B cell (primary cell): ENCODE measurements at regions not wholly inside any gene's neighbourhood (a gene's known extent, or its start where the extent isn't known, plus 50 kb on each side); places are given as distances from the start of the nearest gene placed in this dataset.

Experiments used
- ATAC-seq: fragments of 200-7000 bp; cut with Tn5 transposase; one replicate; pipeline ENCODE4 v1.10.0; 2021; ENCODE audit warnings: low read depth, mild to moderate bottlenecking, moderate number of reproducible peaks, moderate library complexity
- CTCF ChIA-PET: fragments of 350-600 bp; sonication (Branson Sonifier 250); formaldehyde crosslinking; loops from one replicate; lab custom pipeline; 2021; ENCODE audit warnings: antibody characterized with exemption, inconsistent platforms; lab: Charles Lee
- POLR2A ChIA-PET: fragments of 350-600 bp; sonication (Branson Sonifier 250); formaldehyde crosslinking; loops from one replicate; lab custom pipeline; 2021; ENCODE audit warnings: antibody characterized with exemption; lab: Charles Lee
- DNase-seq: peaks from one replicate; pipeline ENCODE4 v3.0.0; 2013
- H2AFZ ChIP-seq: 2 replicates; pipeline ENCODE4 v1.6.1; 2012; ENCODE audit warnings: mild to moderate bottlenecking, low read depth, low read length; ENCODE audit not compliant: insufficient read depth, poor library complexity, severe bottlenecking
- H3K27ac ChIP-seq, 2 donors: 1 replicate in 1 of 2; 2 replicates in 1 of 2; pipeline ENCODE4 v1.5.1; 2012 to 2013; ENCODE audit warnings: low read length in 2 of 2, mild to moderate bottlenecking in 2 of 2, moderate library complexity in 1 of 2
- H3K27me3 ChIP-seq, 4 experiments: fragments of 200-600 bp in 1 of 4; sonication (generic) in 1 of 4; replicated peaks in 1 of 4; 1 replicate in 2 of 4; 2 replicates in 2 of 4; pipeline versions ENCODE4 v1.6.1 to v1.7.0; 2013 to 2016; ENCODE audit warnings: low read length in 3 of 4, mild to moderate bottlenecking in 2 of 4, mixed read lengths in 1 of 4, moderate library complexity in 1 of 4; ENCODE audit not compliant: insufficient read depth in 4 of 4, control insufficient read depth in 3 of 4; ENCODE audit errors: control extremely low read depth in 1 of 4
- H3K36me3 ChIP-seq, 2 experiments: replicated peaks in 1 of 2; 1 replicate in 1 of 2; 2 replicates in 1 of 2; pipeline versions ENCODE4 v1.6.1 to v1.7.1; 2013; ENCODE audit warnings: low read length in 1 of 2; ENCODE audit not compliant: insufficient read depth in 2 of 2, control insufficient read depth in 1 of 2; ENCODE audit errors: control extremely low read depth in 1 of 2, extremely low read depth in 1 of 2
- H3K4me1 ChIP-seq, 2 donors: fragments of 200-600 bp in 1 of 2; sonication (generic) in 1 of 2; 1 replicate in 1 of 2; 2 replicates in 1 of 2; pipeline versions ENCODE4 v1.5.1 to v1.6.1; 2013 to 2017; ENCODE audit warnings: low read length in 2 of 2; ENCODE audit not compliant: control insufficient read depth in 2 of 2, insufficient read depth in 2 of 2
- H3K4me2 ChIP-seq: replicated peaks from 2 replicates; pipeline ENCODE3; 2012; ENCODE audit warnings: mild to moderate bottlenecking, low read depth, low read length; ENCODE audit not compliant: poor library complexity, severe bottlenecking
- H3K4me3 ChIP-seq, 5 experiments: fragments of 200-600 bp in 1 of 5; sonication (generic) in 1 of 5; 1 replicate in 3 of 5; 2 replicates in 2 of 5; pipeline versions ENCODE4 v1.5.1 to v1.7.0; 2011 to 2016; ENCODE audit warnings: low read length in 4 of 5, mild to moderate bottlenecking in 4 of 5, low read depth in 2 of 5, control low read depth in 1 of 5, moderate library complexity in 1 of 5; ENCODE audit not compliant: insufficient read depth in 1 of 5; ENCODE audit errors: control extremely low read depth in 1 of 5, extremely low read depth in 1 of 5
- H3K79me2 ChIP-seq: fragments of 200-600 bp; sonication (generic); one replicate; pipeline ENCODE4 v1.6.0; 2016; ENCODE audit warnings: low read length; ENCODE audit not compliant: control insufficient read depth, insufficient read depth
- H3K9ac ChIP-seq: fragments of 200-600 bp; sonication (generic); 2 replicates; pipeline ENCODE4 v1.6.1; 2017; ENCODE audit warnings: mild to moderate bottlenecking, low read length, moderate library complexity
- H3K9me3 ChIP-seq, 3 donors: one replicate each; pipeline versions ENCODE4 v1.6.1 to v1.7.1; 2013; ENCODE audit warnings: low read length in 2 of 3; ENCODE audit not compliant: control insufficient read depth in 2 of 3, insufficient read depth in 1 of 3; ENCODE audit errors: control extremely low read depth in 1 of 3
- H4K20me1 ChIP-seq: 2 replicates; pipeline ENCODE4 v1.6.0; 2012; ENCODE audit warnings: mild to moderate bottlenecking, low read length; ENCODE audit not compliant: insufficient read depth, control insufficient read depth, poor library complexity, severe bottlenecking
- H3K27ac Mint-ChIP-seq: one replicate; pipeline ENCODE4 v1.8.0; 2021; ENCODE audit warnings: mixed read lengths
- H3K27me3 Mint-ChIP-seq: one replicate; pipeline ENCODE4 v1.8.0; 2021; ENCODE audit warnings: mixed read lengths
- H3K4me1 Mint-ChIP-seq: one replicate; pipeline ENCODE4 v1.8.0; 2021; ENCODE audit warnings: mixed read lengths
- H3K4me3 Mint-ChIP-seq: one replicate; pipeline ENCODE4 v1.8.0; 2021; ENCODE audit warnings: mixed read lengths
- H3K9me3 Mint-ChIP-seq: one replicate; pipeline ENCODE4 v1.8.0; 2022; ENCODE audit warnings: mixed read lengths; ENCODE audit not compliant: insufficient read depth
- EZH2 ChIP-seq: IDR thresholded peaks from 2 replicates; pipeline ENCODE4 v1.6.1; 2012; ENCODE audit warnings: borderline replicate concordance, low read depth, mild to moderate bottlenecking, moderate library complexity, low read length; ENCODE audit not compliant: insufficient read depth, poor library complexity, severe bottlenecking
- WGBS: methylation state at CpG from one replicate; pipeline ENCODE4 v1.1.5; 2013; ENCODE audit warnings: missing lambda C conversion rate; ENCODE audit not compliant: insufficient coverage; 5-methylcytosine and 5-hydroxymethylcytosine counted together
- intact Hi-C: fragments of 100-400 bp; cut with micrococcal nuclease; formaldehyde crosslinking; loops from one replicate; pipeline ENCODE4 v1.10.0; 2022
- TF ChIP-seq, protein P1 (sequence below): fragments of 200-600 bp; IDR thresholded peaks from one replicate; pipeline ENCODE4 v1.8.0; 2022; ENCODE audit warnings: antibody characterized with exemption, mild to moderate bottlenecking

DNA sequence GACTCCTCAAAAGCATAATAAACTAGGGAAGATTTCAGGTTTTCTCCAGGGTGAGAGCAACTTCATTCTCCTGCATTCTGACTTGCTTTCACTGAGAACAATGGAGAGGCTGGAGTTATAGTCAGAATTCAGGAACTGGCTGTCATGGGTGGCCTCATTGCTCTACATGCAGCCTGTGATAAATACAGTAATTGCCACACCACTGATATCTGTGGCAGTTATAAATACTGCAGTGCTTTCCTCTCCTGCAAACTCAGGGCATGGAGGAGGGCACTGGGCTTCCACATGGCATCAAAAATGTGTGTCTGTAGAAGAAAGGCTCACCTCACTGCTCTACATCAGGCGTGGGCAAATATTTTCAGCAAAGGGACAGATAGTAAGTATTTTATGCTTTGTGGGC, 510.2 kb downstream of the ZNF516 start:
- TF ChIP-seq, protein P1, sequence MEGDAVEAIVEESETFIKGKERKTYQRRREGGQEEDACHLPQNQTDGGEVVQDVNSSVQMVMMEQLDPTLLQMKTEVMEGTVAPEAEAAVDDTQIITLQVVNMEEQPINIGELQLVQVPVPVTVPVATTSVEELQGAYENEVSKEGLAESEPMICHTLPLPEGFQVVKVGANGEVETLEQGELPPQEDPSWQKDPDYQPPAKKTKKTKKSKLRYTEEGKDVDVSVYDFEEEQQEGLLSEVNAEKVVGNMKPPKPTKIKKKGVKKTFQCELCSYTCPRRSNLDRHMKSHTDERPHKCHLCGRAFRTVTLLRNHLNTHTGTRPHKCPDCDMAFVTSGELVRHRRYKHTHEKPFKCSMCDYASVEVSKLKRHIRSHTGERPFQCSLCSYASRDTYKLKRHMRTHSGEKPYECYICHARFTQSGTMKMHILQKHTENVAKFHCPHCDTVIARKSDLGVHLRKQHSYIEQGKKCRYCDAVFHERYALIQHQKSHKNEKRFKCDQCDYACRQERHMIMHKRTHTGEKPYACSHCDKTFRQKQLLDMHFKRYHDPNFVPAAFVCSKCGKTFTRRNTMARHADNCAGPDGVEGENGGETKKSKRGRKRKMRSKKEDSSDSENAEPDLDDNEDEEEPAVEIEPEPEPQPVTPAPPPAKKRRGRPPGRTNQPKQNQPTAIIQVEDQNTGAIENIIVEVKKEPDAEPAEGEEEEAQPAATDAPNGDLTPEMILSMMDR, result no peak
- TF ChIP-seq EZH2, result no peak
- H3K4me3 Mint-ChIP-seq, result no peak overlapping the region
- POLR2A ChIA-PET, result no interaction called here

GRCh38 chr18:75981102-75981501, 513.9 kb downstream of the ZNF516 start:
- POLR2A ChIA-PET, result no interaction called here
- no peaks in the 10 kb centered on the region for H3K27me3 Mint-ChIP-seq

More for the DNA sequence above, 510.2 kb downstream of the ZNF516 start:
- intact Hi-C loops, result no loop called here
- Histone ChIP-seq H3K4me1 (no peaks in the 10 kb centered on the region), H3K4me3 (no peak overlapping the region), H3K27me3 (no peaks in the 10 kb centered on the region), H3K9me3 (peaks cover 0 to 30% (median 0%) of the 10 kb centered on the region in 3 donors), H4K20me1 (no peaks in the 10 kb centered on the region), H2AFZ (no peak overlapping the region), H3K36me3 (no peaks in the 10 kb centered on the region), H3K9ac (no peak overlapping the region), H3K79me2 (no peaks in the 10 kb centered on the region), H3K4me2 (no peak overlapping the region), H3K27ac (no peak overlapping the region)
- DNase-seq (no peak), ATAC-seq (no peak)
- CTCF ChIA-PET, result no interaction called here
- Mint-ChIP-seq H3K4me1 (no peaks in the 10 kb centered on the region), H3K27me3 (no peaks in the 10 kb centered on the region), H3K27ac (no peak overlapping the region), H3K9me3 (peaks cover 2% of the 10 kb centered on the region)
- WGBS, result 80% methylated on average over 1 of the region's 1 CpG

More at GRCh38 chr18:75981102-75981501, 513.9 kb downstream of the ZNF516 start:
- no peak overlapping the region for H3K4me2 ChIP-seq
- H3K9me3 ChIP-seq, result peaks cover 0 to 12% (median 0%) of the 10 kb centered on the region in 3 donors
- no peak overlapping the region for H3K27ac ChIP-seq
- H3K4me1 ChIP-seq, result no peaks in the 10 kb centered on the region
- 100% methylated on average over 1 of the region's 3 CpGs for WGBS
- Mint-ChIP-seq H3K4me3 (no peak overlapping the region), H3K27ac (no peak overlapping the region), H3K9me3 (peaks cover 2% of the 10 kb centered on the region), H3K4me1 (no peaks in the 10 kb centered on the region)
- ATAC-seq (no peak), DNase-seq (no peak)
- H3K9ac ChIP-seq, result no peak overlapping the region
- no peaks in the 10 kb centered on the region for H4K20me1 ChIP-seq
- no peaks in the 10 kb centered on the region for H3K79me2 ChIP-seq
- no peak overlapping the region for H3K4me3 ChIP-seq
- intact Hi-C loops, result no loop called here
- no peak overlapping the region for H2AFZ ChIP-seq
- no peak for TF ChIP-seq EZH2
- TF ChIP-seq, protein P1, result no peak
- H3K27me3 ChIP-seq, result no peaks in the 10 kb centered on the region
- no peaks in the 10 kb centered on the region for H3K36me3 ChIP-seq
- CTCF ChIA-PET, result no interaction called here
